ENCODE measurements at regions not wholly inside any gene's neighbourhood (a gene's known extent, or its start where the extent isn't known, plus 50 kb on each side); places are given as distances from the start of the nearest gene placed in this dataset.

- DNase-seq (ENCODE audit: low spot score) = no peak
- Mint-ChIP-seq H3K9me3 (ENCODE audit: low read depth) (peaks cover 13% of the 10 kb centered on the region), H3K4me1 (ENCODE audit: low read depth) (no peaks in the 10 kb centered on the region), H3K27me3 (ENCODE audit: low read depth) (peaks cover 7% of the 10 kb centered on the region), H3K4me3 (ENCODE audit: unreplicated experiment) (no peak overlapping the region), H3K36me3 (ENCODE audit: low read depth) (no peaks in the 10 kb centered on the region), H3K27ac (ENCODE audit: unreplicated experiment) (no peak overlapping the region)
- no peak for TF ChIP-seq CTCF (IDR thresholded peaks at IDR 0.05)
Observed at GRCh38 chr21:25400427-25400826, 206.9 kb downstream of the MRPL39 start.

GRCh38 chr21:25398630-25399029 lies 208.7 kb downstream of the MRPL39 start:
- no peak for DNase-seq (ENCODE audit: low spot score)
- H3K27ac Mint-ChIP-seq (ENCODE audit: unreplicated experiment) = no peak overlapping the region
- H3K36me3 Mint-ChIP-seq (ENCODE audit: low read depth) = no peaks in the 10 kb centered on the region
- no peaks in the 10 kb centered on the region for H3K4me1 Mint-ChIP-seq (ENCODE audit: low read depth)
- peaks cover 5% of the 10 kb centered on the region for H3K27me3 Mint-ChIP-seq (ENCODE audit: low read depth)
- H3K9me3 Mint-ChIP-seq (ENCODE audit: low read depth) = peaks cover 7% of the 10 kb centered on the region
- no peak for TF ChIP-seq CTCF (IDR thresholded peaks at IDR 0.05)
- H3K4me3 Mint-ChIP-seq (ENCODE audit: unreplicated experiment) = no peak overlapping the region

- Mint-ChIP-seq H3K27ac (ENCODE audit: unreplicated experiment) (no peak overlapping the region), H3K4me3 (ENCODE audit: unreplicated experiment) (no peak overlapping the region), H3K4me1 (ENCODE audit: low read depth) (no peaks in the 10 kb centered on the region), H3K9me3 (ENCODE audit: low read depth) (peaks cover 5% of the 10 kb centered on the region), H3K27me3 (ENCODE audit: low read depth) (peaks cover 3% of the 10 kb centered on the region), H3K36me3 (ENCODE audit: low read depth) (no peaks in the 10 kb centered on the region)
- TF ChIP-seq CTCF (IDR thresholded peaks at IDR 0.05) = no peak
- DNase-seq (ENCODE audit: low spot score) = no peak
Observed at GRCh38 chr21:25396135-25396711, 211.1 kb downstream of the MRPL39 start.

GRCh38 chr21:25391777-25392176 lies 215.5 kb downstream of the MRPL39 start:
- H3K36me3 Mint-ChIP-seq (ENCODE audit: low read depth) = no peaks in the 10 kb centered on the region
- TF ChIP-seq CTCF (IDR thresholded peaks at IDR 0.05) = no peak
- peaks cover 18% of the 10 kb centered on the region for H3K27me3 Mint-ChIP-seq (ENCODE audit: low read depth)
- no peak for DNase-seq (ENCODE audit: low spot score)
- H3K4me1 Mint-ChIP-seq (ENCODE audit: low read depth) = no peaks in the 10 kb centered on the region
- H3K27ac Mint-ChIP-seq (ENCODE audit: unreplicated experiment) = no peak overlapping the region
- H3K4me3 Mint-ChIP-seq (ENCODE audit: unreplicated experiment) = no peak overlapping the region
- H3K9me3 Mint-ChIP-seq (ENCODE audit: low read depth) = no peaks in the 10 kb centered on the region

- H3K27me3 Mint-ChIP-seq (ENCODE audit: low read depth) = peaks cover 16% of the 10 kb centered on the region
- H3K27ac Mint-ChIP-seq (ENCODE audit: unreplicated experiment) = no peak overlapping the region
- H3K9me3 Mint-ChIP-seq (ENCODE audit: low read depth) = no peaks in the 10 kb centered on the region
- H3K4me3 Mint-ChIP-seq (ENCODE audit: unreplicated experiment) = no peak overlapping the region
- H3K36me3 Mint-ChIP-seq (ENCODE audit: low read depth) = no peaks in the 10 kb centered on the region
- no peak for DNase-seq (ENCODE audit: low spot score)
- no peaks in the 10 kb centered on the region for H3K4me1 Mint-ChIP-seq (ENCODE audit: low read depth)
- TF ChIP-seq CTCF (IDR thresholded peaks at IDR 0.05) = no peak
Observed at GRCh38 chr21:25390701-25391100, 216.6 kb downstream of the MRPL39 start.

Data from chondrocyte (in vitro differentiated cells).